ENCODE measurements at regions not wholly inside any gene's neighbourhood (a gene's known extent, or its start where the extent isn't known, plus 50 kb on each side); places are given as distances from the start of the nearest gene placed in this dataset.

DNA sequence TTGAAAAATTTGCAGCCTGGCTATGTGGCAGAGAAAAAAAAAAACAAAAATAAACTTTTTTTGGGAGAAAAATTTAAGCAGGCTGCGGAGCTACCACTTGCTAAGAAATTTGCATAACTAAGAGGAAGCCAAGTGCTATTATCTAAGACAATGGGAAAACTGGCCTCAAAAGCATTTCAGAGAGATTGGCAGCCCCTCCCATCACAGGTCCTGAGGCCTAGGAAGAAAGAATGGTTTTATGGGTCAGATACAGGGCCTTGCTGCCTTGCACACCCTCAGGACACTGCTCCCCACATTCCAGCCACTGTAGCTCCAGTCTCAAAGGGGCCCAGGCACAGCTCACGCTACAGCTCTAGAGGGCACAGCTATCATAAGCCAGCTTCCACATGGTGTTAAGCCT, 777.9 kb downstream of the TENT5A start:
- H3K4me1 ChIP-seq (ENCODE audit: insufficient read depth), result peaks cover 5% of the 10 kb centered on the region
- Mint-ChIP-seq H3K9me3 (peaks cover 29% of the 10 kb centered on the region), H3K36me3 (ENCODE audit: low read depth) (peaks cover 33% of the 10 kb centered on the region), H3K4me1 (peaks cover 15% of the 10 kb centered on the region), H3K27ac (no peak overlapping the region), H3K27me3 (ENCODE audit: insufficient read depth, low read depth, poor library complexity) (peaks cover 2% of the 10 kb centered on the region), H3K4me3 (no peak overlapping the region)
- H3K4me2 ChIP-seq, result peak overlapping the region; percentile 59
- ATAC-seq, result peak; percentile 94
- H3K27me3 ChIP-seq (ENCODE audit: insufficient read depth), result no peaks in the 10 kb centered on the region
- no peaks in the 10 kb centered on the region for H3F3A ChIP-seq (replicated peaks; ENCODE audit: low read depth)
- no peaks in the 10 kb centered on the region for H3K79me2 ChIP-seq (replicated peaks; ENCODE audit: insufficient read depth)
- 0 out of 2 replicates have a peak, but pooled peaks cover 9% of the 10 kb centered on the region for H3K36me3 ChIP-seq (ENCODE audit: insufficient read depth)
- 0 out of 2 replicates have a peak overlapping the region, but pooled peaks have one; percentile 4 for H3K27ac ChIP-seq (ENCODE audit: low read depth)
- TF ChIP-seq, protein P1, sequence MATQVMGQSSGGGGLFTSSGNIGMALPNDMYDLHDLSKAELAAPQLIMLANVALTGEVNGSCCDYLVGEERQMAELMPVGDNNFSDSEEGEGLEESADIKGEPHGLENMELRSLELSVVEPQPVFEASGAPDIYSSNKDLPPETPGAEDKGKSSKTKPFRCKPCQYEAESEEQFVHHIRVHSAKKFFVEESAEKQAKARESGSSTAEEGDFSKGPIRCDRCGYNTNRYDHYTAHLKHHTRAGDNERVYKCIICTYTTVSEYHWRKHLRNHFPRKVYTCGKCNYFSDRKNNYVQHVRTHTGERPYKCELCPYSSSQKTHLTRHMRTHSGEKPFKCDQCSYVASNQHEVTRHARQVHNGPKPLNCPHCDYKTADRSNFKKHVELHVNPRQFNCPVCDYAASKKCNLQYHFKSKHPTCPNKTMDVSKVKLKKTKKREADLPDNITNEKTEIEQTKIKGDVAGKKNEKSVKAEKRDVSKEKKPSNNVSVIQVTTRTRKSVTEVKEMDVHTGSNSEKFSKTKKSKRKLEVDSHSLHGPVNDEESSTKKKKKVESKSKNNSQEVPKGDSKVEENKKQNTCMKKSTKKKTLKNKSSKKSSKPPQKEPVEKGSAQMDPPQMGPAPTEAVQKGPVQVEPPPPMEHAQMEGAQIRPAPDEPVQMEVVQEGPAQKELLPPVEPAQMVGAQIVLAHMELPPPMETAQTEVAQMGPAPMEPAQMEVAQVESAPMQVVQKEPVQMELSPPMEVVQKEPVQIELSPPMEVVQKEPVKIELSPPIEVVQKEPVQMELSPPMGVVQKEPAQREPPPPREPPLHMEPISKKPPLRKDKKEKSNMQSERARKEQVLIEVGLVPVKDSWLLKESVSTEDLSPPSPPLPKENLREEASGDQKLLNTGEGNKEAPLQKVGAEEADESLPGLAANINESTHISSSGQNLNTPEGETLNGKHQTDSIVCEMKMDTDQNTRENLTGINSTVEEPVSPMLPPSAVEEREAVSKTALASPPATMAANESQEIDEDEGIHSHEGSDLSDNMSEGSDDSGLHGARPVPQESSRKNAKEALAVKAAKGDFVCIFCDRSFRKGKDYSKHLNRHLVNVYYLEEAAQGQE (IDR thresholded peaks at IDR 0.05; ENCODE audit: unreplicated experiment), result no peak
- peak; percentile 22; the same call in 1 of the 2 replicates for TF ChIP-seq NANOG (IDR thresholded peaks at IDR 0.05; ENCODE audit: borderline replicate concordance)
- TF ChIP-seq CREB1 (CRISPR knock-in tag; IDR thresholded peaks at IDR 0.05; ENCODE audit: low read depth), result no peak
- peak overlapping the region; percentile 35; the same call in 1 of the 2 replicates for H2AFZ ChIP-seq
- DNase-seq (ENCODE audit: low spot score), result peak; percentile 64
- H3K4me3 ChIP-seq, result peak overlapping the region; percentile 7; the same call in 1 of the 2 replicates
- no peaks in the 10 kb centered on the region for H4K20me1 ChIP-seq (replicated peaks; ENCODE audit: insufficient read depth)
- peaks cover 17% of the 10 kb centered on the region; the same call in 1 of the 2 replicates for H3K9me2 ChIP-seq (ENCODE audit: insufficient read depth)

DNA sequence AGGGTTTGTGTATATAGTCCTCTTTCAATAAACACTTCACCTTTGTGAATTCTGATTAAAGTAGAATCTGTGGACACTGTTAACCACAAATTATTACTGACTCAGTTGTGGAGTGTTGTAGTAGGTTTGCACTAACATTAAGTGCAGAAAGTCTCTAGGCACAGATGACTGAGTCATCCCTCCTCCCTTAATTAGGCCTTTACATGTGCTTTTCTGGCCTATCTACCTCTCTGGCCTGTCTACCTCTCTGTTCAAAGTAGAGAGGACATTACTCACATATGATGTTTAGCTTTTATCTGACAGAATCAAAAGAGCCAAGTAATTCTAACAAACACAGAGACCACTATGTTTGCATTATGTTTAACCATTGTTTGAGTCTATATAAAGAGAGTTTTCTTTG, 783.0 kb downstream of the TENT5A start:
- H3K36me3 Mint-ChIP-seq (ENCODE audit: low read depth), result peaks cover 11% of the 10 kb centered on the region
- Histone ChIP-seq H3F3A (replicated peaks; ENCODE audit: low read depth) (no peaks in the 10 kb centered on the region), H3K9me2 (ENCODE audit: insufficient read depth) (0 out of 2 replicates have a peak, but pooled peaks cover 10% of the 10 kb centered on the region), H3K79me2 (replicated peaks; ENCODE audit: insufficient read depth) (no peaks in the 10 kb centered on the region), H3K36me3 (ENCODE audit: insufficient read depth) (no peaks in the 10 kb centered on the region), H3K27me3 (ENCODE audit: insufficient read depth) (no peaks in the 10 kb centered on the region), H2AFZ (no peak overlapping the region), H4K20me1 (replicated peaks; ENCODE audit: insufficient read depth) (no peaks in the 10 kb centered on the region), H3K27ac (ENCODE audit: low read depth) (no peak overlapping the region), H3K4me2 (no peak overlapping the region), H3K4me3 (no peak overlapping the region), H3K4me1 (ENCODE audit: insufficient read depth) (0 out of 2 replicates have a peak, but pooled peaks cover 5% of the 10 kb centered on the region)
- peak overlapping the region; percentile 72; the same call in 1 of the 2 replicates for H3K27ac Mint-ChIP-seq
- DNase-seq (ENCODE audit: low spot score) (no peak), ATAC-seq (no peak)
- peaks cover 18% of the 10 kb centered on the region for H3K4me1 Mint-ChIP-seq
- no peak overlapping the region for H3K4me3 Mint-ChIP-seq
- peaks cover 2% of the 10 kb centered on the region for H3K27me3 Mint-ChIP-seq (ENCODE audit: insufficient read depth, low read depth, poor library complexity)
- H3K9me3 Mint-ChIP-seq, result peaks cover 2% of the 10 kb centered on the region; the same call in 1 of the 3 replicates
- TF ChIP-seq, protein P2, sequence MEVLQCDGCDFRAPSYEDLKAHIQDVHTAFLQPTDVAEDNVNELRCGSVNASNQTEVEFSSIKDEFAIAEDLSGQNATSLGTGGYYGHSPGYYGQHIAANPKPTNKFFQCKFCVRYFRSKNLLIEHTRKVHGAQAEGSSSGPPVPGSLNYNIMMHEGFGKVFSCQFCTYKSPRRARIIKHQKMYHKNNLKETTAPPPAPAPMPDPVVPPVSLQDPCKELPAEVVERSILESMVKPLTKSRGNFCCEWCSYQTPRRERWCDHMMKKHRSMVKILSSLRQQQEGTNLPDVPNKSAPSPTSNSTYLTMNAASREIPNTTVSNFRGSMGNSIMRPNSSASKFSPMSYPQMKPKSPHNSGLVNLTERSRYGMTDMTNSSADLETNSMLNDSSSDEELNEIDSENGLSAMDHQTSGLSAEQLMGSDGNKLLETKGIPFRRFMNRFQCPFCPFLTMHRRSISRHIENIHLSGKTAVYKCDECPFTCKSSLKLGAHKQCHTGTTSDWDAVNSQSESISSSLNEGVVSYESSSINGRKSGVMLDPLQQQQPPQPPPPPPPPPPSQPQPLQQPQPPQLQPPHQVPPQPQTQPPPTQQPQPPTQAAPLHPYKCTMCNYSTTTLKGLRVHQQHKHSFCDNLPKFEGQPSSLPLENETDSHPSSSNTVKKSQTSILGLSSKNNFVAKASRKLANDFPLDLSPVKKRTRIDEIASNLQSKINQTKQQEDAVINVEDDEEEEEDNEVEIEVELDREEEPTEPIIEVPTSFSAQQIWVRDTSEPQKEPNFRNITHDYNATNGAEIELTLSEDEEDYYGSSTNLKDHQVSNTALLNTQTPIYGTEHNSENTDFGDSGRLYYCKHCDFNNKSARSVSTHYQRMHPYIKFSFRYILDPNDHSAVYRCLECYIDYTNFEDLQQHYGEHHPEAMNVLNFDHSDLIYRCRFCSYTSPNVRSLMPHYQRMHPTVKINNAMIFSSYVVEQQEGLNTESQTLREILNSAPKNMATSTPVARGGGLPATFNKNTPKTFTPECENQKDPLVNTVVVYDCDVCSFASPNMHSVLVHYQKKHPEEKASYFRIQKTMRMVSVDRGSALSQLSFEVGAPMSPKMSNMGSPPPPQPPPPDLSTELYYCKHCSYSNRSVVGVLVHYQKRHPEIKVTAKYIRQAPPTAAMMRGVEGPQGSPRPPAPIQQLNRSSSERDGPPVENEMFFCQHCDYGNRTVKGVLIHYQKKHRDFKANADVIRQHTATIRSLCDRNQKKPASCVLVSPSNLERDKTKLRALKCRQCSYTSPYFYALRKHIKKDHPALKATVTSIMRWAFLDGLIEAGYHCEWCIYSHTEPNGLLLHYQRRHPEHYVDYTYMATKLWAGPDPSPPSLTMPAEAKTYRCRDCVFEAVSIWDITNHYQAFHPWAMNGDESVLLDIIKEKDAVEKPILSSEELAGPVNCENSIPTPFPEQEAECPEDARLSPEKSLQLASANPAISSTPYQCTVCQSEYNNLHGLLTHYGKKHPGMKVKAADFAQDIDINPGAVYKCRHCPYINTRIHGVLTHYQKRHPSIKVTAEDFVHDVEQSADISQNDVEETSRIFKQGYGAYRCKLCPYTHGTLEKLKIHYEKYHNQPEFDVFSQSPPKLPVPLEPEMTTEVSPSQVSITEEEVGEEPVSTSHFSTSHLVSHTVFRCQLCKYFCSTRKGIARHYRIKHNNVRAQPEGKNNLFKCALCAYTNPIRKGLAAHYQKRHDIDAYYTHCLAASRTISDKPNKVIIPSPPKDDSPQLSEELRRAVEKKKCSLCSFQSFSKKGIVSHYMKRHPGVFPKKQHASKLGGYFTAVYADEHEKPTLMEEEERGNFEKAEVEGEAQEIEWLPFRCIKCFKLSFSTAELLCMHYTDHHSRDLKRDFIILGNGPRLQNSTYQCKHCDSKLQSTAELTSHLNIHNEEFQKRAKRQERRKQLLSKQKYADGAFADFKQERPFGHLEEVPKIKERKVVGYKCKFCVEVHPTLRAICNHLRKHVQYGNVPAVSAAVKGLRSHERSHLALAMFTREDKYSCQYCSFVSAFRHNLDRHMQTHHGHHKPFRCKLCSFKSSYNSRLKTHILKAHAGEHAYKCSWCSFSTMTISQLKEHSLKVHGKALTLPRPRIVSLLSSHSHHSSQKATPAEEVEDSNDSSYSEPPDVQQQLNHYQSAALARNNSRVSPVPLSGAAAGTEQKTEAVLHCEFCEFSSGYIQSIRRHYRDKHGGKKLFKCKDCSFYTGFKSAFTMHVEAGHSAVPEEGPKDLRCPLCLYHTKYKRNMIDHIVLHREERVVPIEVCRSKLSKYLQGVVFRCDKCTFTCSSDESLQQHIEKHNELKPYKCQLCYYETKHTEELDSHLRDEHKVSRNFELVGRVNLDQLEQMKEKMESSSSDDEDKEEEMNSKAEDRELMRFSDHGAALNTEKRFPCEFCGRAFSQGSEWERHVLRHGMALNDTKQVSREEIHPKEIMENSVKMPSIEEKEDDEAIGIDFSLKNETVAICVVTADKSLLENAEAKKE (CRISPR knock-in tag; IDR thresholded peaks at IDR 0.05), result no peak
- TF ChIP-seq, protein P1 (IDR thresholded peaks at IDR 0.05; ENCODE audit: unreplicated experiment), result no peak
- TF ChIP-seq, protein P3, sequence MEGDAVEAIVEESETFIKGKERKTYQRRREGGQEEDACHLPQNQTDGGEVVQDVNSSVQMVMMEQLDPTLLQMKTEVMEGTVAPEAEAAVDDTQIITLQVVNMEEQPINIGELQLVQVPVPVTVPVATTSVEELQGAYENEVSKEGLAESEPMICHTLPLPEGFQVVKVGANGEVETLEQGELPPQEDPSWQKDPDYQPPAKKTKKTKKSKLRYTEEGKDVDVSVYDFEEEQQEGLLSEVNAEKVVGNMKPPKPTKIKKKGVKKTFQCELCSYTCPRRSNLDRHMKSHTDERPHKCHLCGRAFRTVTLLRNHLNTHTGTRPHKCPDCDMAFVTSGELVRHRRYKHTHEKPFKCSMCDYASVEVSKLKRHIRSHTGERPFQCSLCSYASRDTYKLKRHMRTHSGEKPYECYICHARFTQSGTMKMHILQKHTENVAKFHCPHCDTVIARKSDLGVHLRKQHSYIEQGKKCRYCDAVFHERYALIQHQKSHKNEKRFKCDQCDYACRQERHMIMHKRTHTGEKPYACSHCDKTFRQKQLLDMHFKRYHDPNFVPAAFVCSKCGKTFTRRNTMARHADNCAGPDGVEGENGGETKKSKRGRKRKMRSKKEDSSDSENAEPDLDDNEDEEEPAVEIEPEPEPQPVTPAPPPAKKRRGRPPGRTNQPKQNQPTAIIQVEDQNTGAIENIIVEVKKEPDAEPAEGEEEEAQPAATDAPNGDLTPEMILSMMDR (conservative IDR thresholded peaks at IDR 0.05; ENCODE audit: low read depth in 2 of 2), result no peak

Measured in GM23338 (cell line).